ENCODE measurements at regions not wholly inside any gene's neighbourhood (a gene's known extent, or its start where the extent isn't known, plus 50 kb on each side); places are given as distances from the start of the nearest gene placed in this dataset.

DNA sequence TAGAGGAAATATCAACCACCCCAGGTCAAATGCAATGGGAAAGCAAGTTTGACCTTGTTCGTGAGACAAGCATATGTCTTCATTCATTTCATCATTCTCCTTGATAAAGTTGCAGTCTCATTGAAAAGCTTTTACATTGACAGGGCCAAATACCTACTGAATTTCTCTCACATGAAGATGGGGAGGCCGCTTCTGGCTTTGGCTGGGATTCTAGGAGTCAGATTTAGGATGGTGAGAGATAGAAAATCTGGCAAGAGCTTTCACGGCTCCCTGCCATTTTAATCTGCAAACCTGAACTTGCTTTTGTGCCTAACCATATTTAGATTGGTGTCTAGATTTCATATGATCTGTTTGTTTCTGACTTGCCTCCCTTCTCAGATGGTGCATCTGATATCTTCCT lies 88.0 kb downstream of the TMEM100 start:
- no peak for DNase-seq

DNA sequence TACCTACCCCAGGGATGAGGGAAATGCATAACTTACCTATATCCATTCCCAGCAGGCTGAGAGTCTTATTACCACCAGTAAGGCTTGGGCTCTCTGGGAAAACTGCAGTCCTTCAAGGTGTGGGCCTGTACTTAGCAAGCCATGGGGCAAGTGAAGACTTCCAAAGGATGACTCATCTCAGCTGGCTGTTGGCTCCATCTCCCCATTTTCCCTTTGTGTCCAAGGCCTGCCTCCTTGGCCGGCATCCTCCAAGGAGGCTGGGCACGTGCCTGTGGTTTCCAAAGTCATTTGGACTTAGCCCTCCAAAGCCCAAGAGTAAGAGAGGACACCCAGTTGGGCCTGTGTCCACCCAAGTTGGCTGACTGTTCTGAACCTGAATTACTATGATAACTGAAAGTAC lies 89.8 kb downstream of the TMEM100 start:
- DNase-seq = no peak

DNA sequence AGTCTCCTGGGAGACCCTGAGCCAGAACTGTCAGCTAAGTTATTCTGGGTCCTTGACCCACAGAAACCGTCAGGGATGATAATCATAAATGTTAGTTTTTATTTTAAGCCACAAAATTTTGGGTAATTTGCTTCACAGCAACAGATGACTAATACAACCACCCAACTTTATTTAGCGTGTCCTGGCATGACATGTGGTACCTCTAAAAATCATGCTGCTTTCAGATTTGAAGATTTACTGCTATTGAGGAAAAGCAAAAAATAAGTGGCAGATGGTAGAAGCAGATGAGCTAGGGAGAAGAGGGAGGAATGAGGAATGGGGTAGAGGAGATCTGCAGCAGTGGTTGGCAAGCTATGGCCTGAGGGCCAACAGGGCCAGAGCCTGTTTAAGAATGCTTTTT lies 90.4 kb downstream of the TMEM100 start:
- no peak for DNase-seq

DNA sequence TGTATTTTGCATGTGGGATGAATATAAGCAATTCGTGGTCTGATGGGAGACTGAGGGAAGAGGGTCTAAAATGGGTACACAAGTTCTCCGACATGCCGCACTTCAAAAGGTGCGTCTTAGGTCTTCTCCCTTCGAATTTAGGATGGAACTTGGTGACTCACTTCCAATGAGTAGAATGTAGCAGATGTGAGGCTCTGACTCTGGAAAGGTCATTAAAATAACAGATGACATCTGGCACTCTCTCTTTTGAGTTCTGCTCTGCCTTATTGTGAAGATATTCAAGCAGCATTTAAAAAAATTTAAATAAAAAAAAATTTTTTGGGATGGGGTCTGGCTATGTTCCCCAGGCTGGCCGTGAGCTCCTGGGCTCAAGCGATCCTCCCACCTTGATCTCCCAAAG lies 92.7 kb downstream of the TMEM100 start:
- no peak for DNase-seq

DNA sequence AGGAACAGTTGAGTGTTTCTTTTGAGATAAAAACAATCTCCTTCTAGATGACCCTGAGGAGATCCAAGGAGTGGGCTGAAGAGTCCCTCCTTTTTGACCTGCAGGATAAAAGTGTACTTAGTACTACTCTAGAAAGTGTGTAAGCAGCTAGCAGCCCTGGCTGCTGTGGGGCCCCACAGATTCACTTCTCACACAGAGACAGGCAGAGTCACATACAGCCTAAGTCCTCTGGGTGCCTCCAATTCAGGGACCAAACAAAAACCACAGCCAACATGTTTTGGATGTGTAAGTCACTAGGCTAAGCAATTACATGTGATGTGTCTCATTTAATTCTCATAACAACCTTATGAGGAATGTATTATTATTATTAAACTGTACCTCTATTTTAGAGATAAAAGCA lies 97.1 kb downstream of the TMEM100 start:
- DNase-seq = no peak

DNA sequence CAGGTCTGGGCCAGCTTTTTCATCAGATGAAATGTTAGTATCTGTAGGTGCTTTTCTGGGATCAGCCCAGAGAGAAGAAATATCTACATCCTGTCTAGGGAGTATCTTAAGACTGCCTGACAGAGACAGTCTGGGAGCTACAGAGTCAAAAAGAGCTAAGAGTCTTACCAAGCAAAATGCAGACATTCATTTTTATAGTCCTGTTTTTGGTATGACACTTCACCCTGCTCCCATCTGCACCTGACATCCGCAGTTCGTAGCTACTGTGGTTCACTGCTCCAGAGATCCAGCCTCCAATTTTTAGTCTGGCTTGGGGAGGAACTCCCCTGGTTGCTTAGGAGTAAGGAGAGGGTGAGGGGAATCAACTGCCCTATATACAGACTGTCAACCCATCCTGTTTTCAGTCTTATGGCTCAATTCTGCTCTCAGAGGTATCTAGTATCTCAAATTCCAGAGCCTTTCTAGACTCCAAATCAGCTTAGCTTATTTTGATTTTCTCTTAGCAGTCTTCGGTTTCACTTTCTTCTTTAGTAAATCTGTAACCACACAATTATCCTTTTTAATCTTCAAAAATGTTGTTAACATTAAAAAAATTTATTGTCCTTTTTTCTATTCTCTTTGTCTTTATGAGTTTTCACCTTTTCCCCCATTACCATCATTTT lies 97.8 kb downstream of the TMEM100 start:
- DNase-seq = no peak

DNA sequence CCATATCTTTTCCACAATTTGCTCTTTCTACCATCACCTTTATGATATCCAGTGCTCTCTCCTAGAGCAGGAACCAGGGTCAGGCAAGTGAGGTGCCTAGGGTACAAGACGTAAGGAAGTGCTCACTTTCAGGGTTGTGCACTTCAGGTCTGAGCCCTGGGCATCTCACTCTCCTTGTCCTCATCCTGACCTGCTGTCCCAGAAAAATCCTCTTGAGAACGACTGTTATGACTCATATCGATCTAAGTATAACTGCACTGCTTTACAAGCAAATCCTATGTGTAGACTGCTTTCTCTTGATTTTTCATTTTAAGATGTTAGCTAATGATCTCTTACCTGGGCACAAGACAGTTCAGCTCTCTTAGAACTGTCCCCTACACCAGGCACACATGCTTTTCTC lies 100.1 kb downstream of the TMEM100 start:
- DNase-seq = no peak

DNA sequence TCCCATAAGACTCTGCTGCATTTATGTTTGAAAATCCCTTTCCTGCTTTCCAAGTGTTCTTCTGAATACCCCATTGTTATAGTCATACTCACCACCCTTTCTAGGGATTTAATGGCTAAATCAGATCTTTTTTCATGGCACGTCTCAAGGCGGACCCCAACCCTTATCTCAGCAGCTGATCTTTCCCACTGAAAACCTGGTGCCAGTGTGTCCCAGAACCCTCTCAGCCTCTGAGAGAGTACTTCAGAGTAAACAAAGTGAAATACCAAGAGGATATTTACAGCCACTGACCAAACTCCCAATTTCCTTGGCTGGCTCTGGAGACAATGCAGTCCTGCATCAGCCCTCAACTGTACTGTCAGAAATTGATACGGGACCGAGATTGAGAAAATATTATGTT lies 101.7 kb downstream of the TMEM100 start:
- DNase-seq = no peak

DNA sequence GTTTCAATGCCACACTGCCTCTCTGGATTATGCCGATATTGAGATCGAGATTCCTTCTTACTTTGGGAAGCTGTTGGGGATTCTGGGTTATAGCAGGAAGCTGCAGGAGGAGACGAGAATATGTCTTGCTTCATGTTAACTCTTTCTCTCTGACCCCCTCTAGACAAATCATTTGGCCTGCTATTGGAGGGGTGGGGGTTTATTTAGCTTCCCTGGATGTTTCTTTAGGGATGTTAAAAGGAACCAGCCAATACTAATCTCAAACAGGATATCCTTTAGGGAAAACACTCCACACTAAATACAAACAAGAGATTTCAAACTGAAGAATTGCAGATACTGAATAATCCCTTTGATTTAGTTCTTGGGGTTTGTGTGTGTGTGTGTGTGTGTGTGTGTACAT lies 102.6 kb downstream of the TMEM100 start:
- DNase-seq = no peak

DNA sequence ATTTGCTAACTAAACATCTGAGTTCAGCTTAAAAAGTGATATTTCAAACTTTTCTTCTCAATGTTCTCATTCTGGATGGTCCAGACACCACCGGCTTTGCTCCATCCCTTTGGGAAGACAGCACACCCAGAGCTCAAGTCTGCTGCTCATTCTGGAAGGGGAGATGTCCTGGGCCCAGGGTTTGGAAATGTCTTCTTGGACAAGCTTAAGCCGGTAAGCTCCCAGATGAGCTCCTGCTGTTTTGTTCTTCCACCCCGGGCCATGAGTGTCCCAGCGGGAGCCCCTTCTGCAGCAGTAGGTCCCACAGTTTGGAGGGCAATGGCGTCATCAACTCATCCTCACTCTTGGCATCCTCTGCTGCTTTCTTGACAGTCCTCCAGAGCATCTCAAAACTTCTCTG lies 105.2 kb downstream of the TMEM100 start:
- no peak for DNase-seq

DNA sequence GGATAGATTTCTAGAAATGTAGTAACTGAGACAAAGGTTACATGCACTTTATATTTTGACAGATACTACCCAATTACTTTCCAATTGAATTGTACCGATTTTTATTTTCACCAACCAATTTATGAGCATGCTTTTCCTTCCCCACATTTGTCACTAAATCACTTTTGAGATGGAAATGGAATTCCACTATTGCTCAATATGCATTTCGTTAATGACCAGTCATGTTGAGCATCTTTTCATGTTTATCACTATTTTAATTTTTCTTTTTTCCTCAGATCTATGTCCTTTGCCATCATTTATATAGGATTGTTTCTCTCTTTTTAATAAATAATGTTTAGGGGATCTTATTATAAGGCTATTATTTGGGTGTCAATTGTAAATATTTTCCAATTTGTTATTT lies 102.8 kb upstream of the SMIM36 start:
- DNase-seq = no peak

DNA sequence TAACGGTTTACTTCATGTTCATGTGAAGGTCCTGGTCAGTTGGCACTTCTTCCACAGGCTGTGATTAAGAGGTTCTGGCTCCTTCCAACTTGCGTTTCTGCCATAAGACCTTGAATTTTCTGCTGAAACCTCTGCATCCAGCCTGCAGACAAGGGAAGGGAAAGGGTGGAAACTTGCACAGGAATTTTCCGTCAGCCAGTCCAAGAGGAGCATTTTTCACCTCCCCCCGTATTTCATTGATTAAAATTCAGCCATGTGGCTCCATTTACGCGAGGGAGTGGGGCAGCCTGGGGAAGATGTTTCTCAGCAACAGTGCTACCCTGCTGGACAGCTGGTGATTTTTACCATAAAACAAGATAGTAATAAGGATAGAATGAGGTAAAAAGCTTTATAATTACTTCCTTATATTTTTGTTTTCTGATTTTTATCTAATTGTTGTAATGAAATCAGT lies 101.5 kb upstream of the SMIM36 start:
- no peak for DNase-seq

DNA sequence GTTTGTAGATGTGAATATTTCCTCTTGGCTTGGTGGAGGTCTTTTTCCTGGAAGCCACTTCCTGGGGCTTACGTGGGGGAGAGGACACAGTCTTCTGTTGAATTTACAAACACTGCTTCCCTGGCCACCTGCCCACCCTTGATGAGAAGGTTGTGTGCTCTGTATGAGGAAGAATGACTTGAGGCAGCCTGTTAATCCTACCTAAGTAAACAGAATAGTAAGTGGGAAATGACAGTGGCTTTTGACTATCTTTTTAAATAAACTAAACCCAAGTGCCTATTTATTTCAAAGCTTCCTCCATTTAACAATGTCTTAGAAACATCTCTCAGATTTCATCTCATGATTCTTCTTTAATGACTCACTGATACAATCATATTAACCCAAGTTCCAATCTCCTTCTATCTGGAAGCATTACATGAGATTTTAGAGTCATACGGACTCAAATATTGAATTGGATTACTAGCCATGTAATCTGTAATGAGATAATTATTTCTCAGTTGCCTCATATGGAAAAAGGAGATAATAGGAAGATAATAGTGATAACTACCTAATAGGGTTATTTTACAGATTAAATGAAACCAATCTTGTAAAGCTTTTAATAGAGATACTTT lies 96.6 kb upstream of the SMIM36 start:
- no peak for DNase-seq

DNA sequence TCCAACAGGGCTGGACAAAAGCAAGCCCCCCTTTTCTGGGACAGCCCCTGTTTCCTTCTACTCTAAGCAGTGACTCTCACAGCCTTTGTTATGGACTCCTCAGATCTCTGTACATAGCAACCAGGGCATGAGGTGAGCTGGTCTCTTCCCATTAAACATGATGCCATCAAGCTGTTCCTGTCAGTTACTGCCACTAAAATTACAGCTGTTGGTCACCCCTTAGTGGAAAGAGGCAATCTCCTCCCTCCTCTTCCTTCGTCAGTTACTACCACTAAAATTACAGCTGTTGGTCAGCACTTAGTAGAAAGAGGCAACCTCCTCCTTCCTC lies 95.2 kb upstream of the SMIM36 start:
- DNase-seq = no peak

DNA sequence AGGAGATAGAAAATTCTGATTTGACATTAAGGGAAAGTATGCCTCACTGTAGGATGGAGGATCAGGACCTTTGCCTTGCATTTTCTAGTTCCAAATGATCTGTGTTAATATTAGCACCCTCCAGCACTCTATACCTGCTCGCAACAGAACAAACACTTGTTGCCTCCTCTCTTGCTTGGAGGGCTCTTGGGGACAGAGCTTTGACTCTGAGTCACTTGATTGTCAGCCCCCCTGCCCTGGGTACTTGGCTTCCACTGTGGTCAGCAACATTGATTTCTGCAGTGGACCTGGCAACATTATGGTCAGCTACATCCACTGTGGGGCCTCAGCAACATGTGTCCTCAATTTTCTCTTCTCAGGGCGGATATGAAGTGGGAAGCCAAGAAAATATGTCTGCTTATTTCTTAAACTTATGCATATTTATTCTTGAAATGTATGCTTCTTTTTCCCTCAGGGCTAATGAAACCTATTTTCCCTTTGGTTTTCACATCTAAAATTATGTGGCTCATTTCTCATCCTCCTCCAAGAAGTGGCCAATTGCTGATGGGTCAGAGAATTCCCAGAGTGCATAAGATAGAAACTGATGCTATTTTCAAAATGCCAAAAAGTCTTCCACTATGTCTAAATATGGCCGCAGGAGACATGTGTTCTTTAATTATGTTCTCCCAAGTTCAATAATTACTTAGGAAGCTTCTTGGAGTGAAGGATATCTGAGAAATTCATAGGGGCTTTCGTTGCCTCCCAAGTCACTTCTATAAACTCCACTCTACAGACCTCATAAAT lies 94.6 kb upstream of the SMIM36 start:
- no peak for DNase-seq

DNA sequence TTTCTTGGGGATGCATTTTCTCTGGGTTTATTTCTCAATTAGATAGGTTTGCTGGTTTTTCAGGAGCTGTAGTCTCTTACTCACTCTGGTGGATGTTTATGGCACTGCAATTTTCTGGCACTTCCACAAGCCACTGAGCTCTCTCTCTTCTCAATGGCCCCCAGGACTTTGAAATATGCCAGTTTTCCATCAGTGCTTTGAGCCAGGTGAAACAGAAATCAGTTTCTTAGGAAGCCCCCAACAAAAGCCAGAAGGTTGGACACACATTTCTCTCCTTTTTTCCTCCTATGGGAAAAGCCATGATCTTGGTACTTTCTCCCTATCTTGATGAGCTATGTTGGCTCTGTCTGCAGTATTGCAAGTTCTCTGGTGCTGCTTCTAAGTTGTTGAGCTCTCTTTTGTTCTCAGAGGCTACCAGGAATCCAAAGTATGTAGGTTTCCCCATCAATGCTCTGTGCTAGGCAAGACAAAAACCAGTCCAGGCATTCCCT lies 90.7 kb upstream of the SMIM36 start:
- no peak for DNase-seq

DNA sequence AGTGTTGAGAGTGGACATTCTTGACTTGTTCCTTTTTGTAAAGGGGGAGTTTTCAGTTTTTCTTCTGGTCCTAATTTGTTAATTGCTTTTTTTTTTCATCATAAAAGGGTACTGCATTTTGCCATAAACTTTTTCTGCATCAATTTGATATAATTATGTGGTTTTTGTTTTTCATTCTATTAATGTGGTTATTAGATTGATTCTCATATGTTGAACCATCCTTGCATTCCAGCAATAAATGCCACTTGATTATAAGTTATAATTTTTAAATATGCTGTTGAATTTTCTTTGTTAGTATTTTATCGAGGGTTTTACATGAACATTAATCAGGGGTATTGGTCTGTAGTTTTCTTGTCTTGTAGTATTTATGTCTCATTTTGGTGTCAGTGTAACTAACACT lies 87.2 kb upstream of the SMIM36 start:
- no peak for DNase-seq

DNA sequence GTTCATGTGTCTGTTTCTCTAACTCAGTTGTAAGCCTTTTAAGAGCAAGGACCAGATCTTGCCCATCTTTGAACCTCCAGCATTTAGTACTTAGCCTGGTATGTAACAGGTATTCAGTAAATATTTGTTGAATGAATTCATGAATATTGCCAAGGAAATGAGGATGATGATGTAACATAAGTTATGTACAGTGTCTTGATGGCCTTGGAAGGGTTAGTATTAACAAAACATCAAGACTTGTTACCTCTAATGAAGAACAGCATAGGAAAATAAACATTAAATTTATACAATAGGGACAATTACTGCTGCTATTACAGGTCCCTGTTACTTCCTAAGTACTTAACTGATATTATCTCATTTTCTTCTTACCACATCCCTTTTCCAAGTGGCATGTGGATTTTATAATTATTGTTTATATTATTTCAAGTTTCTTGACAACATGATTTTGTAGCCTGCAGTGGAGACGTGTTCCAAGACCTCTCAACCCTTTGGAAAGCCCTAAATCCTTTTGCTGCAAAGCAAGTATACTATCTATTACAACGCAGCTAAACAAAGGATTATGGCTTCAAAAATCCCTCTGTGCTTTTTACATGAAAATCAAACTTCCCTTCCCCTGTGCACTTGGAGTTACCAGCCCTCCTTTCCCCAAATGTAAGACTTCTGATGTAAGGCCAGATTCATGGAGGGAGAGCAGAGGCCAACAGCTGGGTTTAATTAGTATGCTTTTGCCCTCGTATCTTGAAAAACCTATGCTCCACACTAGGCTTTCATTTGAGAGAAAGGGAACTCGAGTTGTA lies 77.4 kb upstream of the SMIM36 start:
- no peak for DNase-seq

DNA sequence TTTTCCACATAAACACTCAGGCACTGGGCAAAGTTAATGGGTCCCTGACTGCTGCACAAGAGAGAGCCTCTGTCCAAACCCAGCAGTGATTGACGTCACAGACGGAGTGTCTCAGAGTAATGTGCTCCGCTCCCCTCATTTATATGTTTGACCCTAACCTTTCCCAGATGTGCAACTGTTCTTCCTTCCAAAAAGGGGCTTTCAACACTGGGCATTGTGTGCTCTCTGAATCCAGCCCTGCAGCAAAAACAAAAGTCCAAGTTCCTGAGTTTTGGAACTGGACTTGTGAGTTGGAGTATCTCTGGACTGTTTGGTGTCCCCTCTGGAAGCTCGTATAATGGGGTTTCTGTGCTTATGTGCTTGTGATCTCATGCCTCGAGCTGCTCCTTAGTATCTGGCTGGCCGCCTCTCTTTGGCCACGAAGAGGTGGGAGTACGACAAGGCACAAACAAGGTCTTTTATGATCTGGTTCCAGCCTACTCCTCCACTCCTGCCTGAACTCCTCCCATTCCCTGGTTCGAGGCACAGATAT lies 76.4 kb upstream of the SMIM36 start:
- no peak for DNase-seq

DNA sequence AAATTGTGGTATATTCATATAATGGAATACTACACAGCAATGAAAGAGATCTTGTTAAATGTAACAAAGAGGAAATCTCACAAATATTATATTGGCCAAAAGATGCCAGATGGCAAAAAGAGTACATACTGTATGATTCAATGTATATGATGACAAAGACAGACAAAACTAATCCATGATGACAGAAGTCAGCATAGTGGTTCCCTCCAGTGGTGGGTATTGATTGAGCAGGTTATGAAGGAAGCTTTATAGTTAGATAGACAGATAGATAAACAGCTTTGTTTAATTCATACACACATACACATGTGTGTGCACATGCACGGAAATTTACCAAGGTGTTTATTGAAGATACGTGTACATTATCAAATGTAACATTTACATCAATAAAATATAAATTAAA lies 74.4 kb upstream of the SMIM36 start:
- DNase-seq = no peak

DNA sequence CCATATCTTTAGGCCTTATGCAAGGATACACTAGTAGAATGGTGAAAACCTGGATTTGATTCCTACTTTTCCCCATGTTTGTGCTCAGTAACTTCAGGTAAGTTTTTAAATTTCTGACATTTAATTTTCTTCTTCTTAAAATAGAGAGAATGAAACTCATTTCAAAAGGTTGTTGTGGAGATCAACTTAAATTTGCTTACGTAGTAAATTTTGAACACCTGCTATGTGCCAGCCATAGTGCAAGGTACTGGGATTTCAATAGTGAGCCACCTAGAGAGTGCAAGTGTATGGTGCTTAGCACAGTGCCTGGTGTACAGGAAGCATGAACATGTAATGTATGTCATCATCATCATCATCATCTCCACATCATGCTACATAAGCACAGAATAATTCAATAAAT lies 73.6 kb upstream of the SMIM36 start:
- DNase-seq = no peak

DNA sequence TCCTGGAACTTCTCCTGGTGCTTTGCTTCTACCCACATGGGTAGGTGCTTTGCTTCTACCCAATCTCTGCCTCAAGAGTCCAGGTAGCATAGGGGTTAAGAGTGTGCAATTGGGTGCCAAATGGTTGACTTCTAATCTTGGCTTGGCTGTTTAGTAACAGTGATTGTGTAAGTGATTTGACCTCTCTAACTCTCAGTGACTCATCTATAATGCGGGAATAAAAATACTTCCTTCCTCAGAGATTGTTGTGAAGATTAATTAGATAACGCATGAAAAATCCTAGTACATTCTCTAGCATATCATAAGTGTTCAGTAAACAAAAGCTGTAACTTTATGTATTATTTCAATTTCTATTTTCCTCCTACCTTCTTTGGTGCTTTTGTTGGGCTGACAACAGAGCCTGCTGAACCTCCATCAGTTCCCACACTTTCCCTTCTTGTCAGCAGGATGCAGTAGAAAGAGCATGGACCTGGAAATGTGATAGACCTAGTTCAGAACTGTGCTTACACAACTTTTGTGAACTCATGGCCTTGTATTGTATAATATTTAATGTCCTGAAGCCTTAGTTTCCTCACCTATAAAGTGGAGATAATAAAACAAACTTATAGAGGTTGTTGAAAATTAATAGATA lies 72.9 kb upstream of the SMIM36 start:
- no peak for DNase-seq

Data from C1 segment of cervical spinal cord (tissue), 14 donors.